Non-pigmented ciliary epithelial cell (primary cell): ENCODE measurements at regions not wholly inside any gene's neighbourhood (a gene's known extent, or its start where the extent isn't known, plus 50 kb on each side); places are given as distances from the start of the nearest gene placed in this dataset.
"Not testable (repeated sequence)": the region's sequence is repeated elsewhere in the genome, so short reads cannot be mapped to it uniquely, and the experiment has no call there.

ENCODE experiments used
- DNase-seq: peaks from one replicate; pipeline ENCODE4 v3.0.0-alpha.2; 2010; ENCODE audit warnings: low read depth

GRCh38 chr21:22758478-22758877 is 1760.3 kb downstream of the NCAM2 start:
- peak; percentile 6 for DNase-seq

- no peak for DNase-seq
These were observed 1764.3 kb downstream of the NCAM2 start for GRCh38 chr21:22762463-22762862.

GRCh38 chr21:22763442-22763841 is 1765.2 kb downstream of the NCAM2 start:
- no peak for DNase-seq

GRCh38 chr21:22764222-22764621 is 1766.0 kb downstream of the NCAM2 start:
- DNase-seq, result no peak

- no peak for DNase-seq
These were observed 1793.2 kb downstream of the NCAM2 start for GRCh38 chr21:22791376-22791775.

- peak; percentile 19 for DNase-seq
These were observed 1793.9 kb downstream of the NCAM2 start for GRCh38 chr21:22791986-22792560.

- DNase-seq, result no peak
These were observed 1796.9 kb downstream of the NCAM2 start for GRCh38 chr21:22795091-22795490.

- DNase-seq, result no peak
These were observed 1797.4 kb downstream of the NCAM2 start for GRCh38 chr21:22795644-22796043.

- no peak for DNase-seq
These were observed 1797.9 kb downstream of the NCAM2 start for GRCh38 chr21:22796147-22796546.

- no peak for DNase-seq
These were observed 1805.9 kb downstream of the NCAM2 start for GRCh38 chr21:22804151-22804550.

GRCh38 chr21:22806278-22806677 is 1808.1 kb downstream of the NCAM2 start:
- DNase-seq, result no peak

GRCh38 chr21:22813201-22813600 is 1815.0 kb downstream of the NCAM2 start:
- DNase-seq, result no peak

- DNase-seq, result not testable (repeated sequence)
These were observed 1820.7 kb downstream of the NCAM2 start for GRCh38 chr21:22818681-22819485.

- no peak for DNase-seq
These were observed 1829.2 kb downstream of the NCAM2 start for GRCh38 chr21:22827422-22827821.

- no peak for DNase-seq
These were observed 1844.7 kb downstream of the NCAM2 start for GRCh38 chr21:22842875-22843274.

- DNase-seq, result no peak
These were observed 1857.4 kb downstream of the NCAM2 start for GRCh38 chr21:22855581-22855980.

- DNase-seq, result no peak
These were observed 1873.5 kb downstream of the NCAM2 start for GRCh38 chr21:22871692-22872091.

GRCh38 chr21:22880573-22880972 is 1882.4 kb downstream of the NCAM2 start:
- no peak for DNase-seq

- DNase-seq, result no peak
These were observed 1882.9 kb downstream of the NCAM2 start for GRCh38 chr21:22881131-22881530.

- DNase-seq, result no peak
These were observed 1886.9 kb downstream of the NCAM2 start for GRCh38 chr21:22885079-22885478.

GRCh38 chr21:22885614-22886013 is 1887.4 kb downstream of the NCAM2 start:
- no peak for DNase-seq

GRCh38 chr21:22889445-22889844 is 1891.2 kb downstream of the NCAM2 start:
- DNase-seq, result no peak

- DNase-seq, result no peak
These were observed 1892.4 kb downstream of the NCAM2 start for GRCh38 chr21:22890656-22891055.

- DNase-seq, result no peak
These were observed 1893.8 kb downstream of the NCAM2 start for GRCh38 chr21:22892028-22892427.
